GM21367 (cell line): ENCODE measurements at regions not wholly inside any gene's neighbourhood (a gene's known extent, or its start where the extent isn't known, plus 50 kb on each side); places are given as distances from the start of the nearest gene placed in this dataset.

Experiments used
- ATAC-seq: cut with Tn5 transposase; IDR thresholded peaks from one replicate; pipeline ENCODE4 v1.9.1; 2021; ENCODE audit not compliant: unreplicated experiment

GRCh38 chr2:217031445-217031844 is 171.6 kb upstream of the TNP1 start:
- no peak for ATAC-seq

GRCh38 chr2:217030081-217030480 is 170.2 kb upstream of the TNP1 start:
- no peak for ATAC-seq

- no peak for ATAC-seq
These were observed 168.3 kb upstream of the TNP1 start for GRCh38 chr2:217028128-217028527.

GRCh38 chr2:217027414-217027813 is 167.6 kb upstream of the TNP1 start:
- ATAC-seq, result no peak

GRCh38 chr2:217026569-217026968 is 166.7 kb upstream of the TNP1 start:
- ATAC-seq, result no peak

- no peak for ATAC-seq
These were observed 166.3 kb upstream of the TNP1 start for GRCh38 chr2:217026161-217026560.

GRCh38 chr2:217023611-217024010 is 163.7 kb upstream of the TNP1 start:
- ATAC-seq, result no peak

- no peak for ATAC-seq
These were observed 157.8 kb upstream of the TNP1 start for GRCh38 chr2:217017456-217018252.

- ATAC-seq, result no peak
These were observed 157.0 kb upstream of the TNP1 start for GRCh38 chr2:217016796-217017419.

- ATAC-seq, result no peak
These were observed 154.7 kb upstream of the TNP1 start for GRCh38 chr2:217014328-217015105.

- no peak for ATAC-seq
These were observed 154.1 kb upstream of the TNP1 start for GRCh38 chr2:217013926-217014325.

GRCh38 chr2:217011576-217011975 is 151.7 kb upstream of the TNP1 start:
- no peak for ATAC-seq

- ATAC-seq, result no peak
These were observed 150.3 kb upstream of the TNP1 start for GRCh38 chr2:217010173-217010572.

- no peak for ATAC-seq
These were observed 148.9 kb upstream of the TNP1 start for GRCh38 chr2:217008794-217009193.

- ATAC-seq, result no peak
These were observed 146.4 kb upstream of the TNP1 start for GRCh38 chr2:217006217-217006616.

GRCh38 chr2:217004656-217005055 is 144.8 kb upstream of the TNP1 start:
- no peak for ATAC-seq

- ATAC-seq, result no peak
These were observed 141.9 kb upstream of the TNP1 start for GRCh38 chr2:217001740-217002139.

- no peak for ATAC-seq
These were observed 140.5 kb upstream of the TNP1 start for GRCh38 chr2:217000406-217000805.

- no peak for ATAC-seq
These were observed 136.5 kb upstream of the TNP1 start for GRCh38 chr2:216996279-216996845.

GRCh38 chr2:216994353-216994854 is 134.5 kb upstream of the TNP1 start:
- ATAC-seq, result no peak

GRCh38 chr2:216992056-216992675 is 132.3 kb upstream of the TNP1 start:
- no peak for ATAC-seq
